Fibroblast of mammary gland (primary cell): ENCODE measurements at regions not wholly inside any gene's neighbourhood (a gene's known extent, or its start where the extent isn't known, plus 50 kb on each side); places are given as distances from the start of the nearest gene placed in this dataset.

Experiments used
- DNase-seq: peaks from one replicate; pipeline ENCODE4 v3.0.0-alpha.2; 2010; ENCODE audit warnings: low read depth
- H3K4me3 ChIP-seq: 2 replicates; pipeline ENCODE4 v1.5.1; 2011; ENCODE audit warnings: low read depth, mild to moderate bottlenecking, low read length, moderate library complexity; ENCODE audit not compliant: control insufficient read depth
- TF ChIP-seq, protein P1 (sequence below): conservative IDR thresholded peaks from 2 replicates; pipeline ENCODE4 v1.5.1; 2011; ENCODE audit warnings: low read depth, low read length, inconsistent platforms; ENCODE audit not compliant: control insufficient read depth, insufficient read depth

DNA sequence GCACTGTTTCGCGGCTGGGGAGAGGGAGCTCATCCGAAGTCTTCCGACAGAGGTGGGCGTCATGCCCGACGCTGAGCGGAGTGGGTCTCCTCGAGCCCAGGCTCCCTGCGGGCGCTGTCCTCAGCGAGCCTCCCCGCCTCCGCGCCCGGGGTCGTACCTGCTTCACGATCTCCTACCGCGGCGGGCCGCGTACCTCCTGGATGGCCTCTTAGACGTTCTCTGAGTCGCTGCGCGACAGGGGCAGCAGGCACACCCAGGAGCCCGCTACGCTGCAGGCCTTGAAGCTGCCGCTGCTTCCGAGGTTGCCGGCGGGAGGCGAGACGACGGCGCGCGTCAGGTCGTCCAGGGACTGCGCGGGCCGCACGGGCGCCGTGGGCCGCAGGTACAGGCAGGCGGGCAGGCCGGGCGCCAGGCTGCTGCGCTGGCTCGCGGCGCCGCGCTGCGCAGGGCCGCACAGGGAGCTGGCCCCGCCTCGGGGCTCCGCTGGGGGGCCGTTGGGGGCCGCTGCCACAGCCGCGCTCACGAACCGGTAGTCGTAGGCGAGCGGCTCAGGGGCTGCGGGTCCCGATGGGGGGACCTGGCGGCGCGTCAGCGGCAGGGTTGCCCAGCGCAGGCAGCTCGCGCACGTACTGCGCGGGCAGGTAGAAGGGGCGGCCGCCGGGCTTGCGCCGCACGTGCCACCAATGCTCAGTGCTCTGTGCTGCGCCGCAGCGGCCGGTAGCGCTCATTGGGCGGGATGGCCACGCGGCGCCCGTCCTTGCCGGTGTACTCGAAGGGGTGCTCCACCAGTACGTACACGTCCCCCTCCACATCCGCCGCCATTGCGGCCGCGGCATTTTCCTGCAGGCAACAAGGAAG lies 116.4 kb upstream of the SMURF2 start:
- DNase-seq: no peak
- TF ChIP-seq, protein P1, sequence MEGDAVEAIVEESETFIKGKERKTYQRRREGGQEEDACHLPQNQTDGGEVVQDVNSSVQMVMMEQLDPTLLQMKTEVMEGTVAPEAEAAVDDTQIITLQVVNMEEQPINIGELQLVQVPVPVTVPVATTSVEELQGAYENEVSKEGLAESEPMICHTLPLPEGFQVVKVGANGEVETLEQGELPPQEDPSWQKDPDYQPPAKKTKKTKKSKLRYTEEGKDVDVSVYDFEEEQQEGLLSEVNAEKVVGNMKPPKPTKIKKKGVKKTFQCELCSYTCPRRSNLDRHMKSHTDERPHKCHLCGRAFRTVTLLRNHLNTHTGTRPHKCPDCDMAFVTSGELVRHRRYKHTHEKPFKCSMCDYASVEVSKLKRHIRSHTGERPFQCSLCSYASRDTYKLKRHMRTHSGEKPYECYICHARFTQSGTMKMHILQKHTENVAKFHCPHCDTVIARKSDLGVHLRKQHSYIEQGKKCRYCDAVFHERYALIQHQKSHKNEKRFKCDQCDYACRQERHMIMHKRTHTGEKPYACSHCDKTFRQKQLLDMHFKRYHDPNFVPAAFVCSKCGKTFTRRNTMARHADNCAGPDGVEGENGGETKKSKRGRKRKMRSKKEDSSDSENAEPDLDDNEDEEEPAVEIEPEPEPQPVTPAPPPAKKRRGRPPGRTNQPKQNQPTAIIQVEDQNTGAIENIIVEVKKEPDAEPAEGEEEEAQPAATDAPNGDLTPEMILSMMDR: no peak
- H3K4me3 ChIP-seq: no peak overlapping the region

DNA sequence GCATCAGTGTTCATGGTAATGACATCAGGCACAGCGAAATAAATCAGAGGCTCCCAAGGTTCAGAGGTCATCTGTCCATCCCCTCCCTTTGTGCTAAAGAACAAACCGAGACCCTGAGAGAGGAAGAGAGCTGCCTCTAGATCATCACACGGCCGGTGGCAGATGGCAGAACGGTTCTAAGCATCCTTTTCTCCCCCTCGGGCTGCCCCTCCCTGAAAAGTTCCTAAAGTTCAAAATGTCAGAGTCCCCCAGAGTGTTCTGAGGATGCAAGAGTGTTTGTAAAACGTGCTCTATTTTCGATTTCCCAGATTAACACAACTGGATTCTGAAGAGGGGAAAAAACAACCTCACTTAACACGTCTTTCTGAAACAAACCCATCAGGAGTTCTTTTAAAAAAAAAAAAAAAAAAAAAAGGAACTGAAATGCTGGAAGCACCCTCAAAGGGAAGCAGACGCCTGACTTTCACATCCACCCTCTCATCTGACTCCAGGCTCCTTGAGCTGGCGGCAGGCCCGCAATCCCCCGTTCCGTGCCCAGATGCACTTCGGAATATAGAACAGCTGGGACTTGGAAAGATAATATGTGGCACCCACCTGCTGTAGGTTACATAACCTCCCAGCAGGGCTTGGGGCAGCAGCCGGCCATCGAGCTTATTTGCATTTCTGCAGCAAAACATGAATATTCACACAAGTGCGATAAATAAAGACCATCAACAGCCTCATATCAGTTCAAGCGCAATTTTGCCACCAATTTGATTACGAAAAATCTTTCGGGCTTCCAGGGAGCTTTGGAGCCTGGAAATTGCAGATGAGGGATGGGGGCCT lies 115.5 kb upstream of the SMURF2 start:
- no peak for DNase-seq
- H3K4me3 ChIP-seq: peak overlapping the region; percentile 22
- TF ChIP-seq, protein P1: no peak

DNA sequence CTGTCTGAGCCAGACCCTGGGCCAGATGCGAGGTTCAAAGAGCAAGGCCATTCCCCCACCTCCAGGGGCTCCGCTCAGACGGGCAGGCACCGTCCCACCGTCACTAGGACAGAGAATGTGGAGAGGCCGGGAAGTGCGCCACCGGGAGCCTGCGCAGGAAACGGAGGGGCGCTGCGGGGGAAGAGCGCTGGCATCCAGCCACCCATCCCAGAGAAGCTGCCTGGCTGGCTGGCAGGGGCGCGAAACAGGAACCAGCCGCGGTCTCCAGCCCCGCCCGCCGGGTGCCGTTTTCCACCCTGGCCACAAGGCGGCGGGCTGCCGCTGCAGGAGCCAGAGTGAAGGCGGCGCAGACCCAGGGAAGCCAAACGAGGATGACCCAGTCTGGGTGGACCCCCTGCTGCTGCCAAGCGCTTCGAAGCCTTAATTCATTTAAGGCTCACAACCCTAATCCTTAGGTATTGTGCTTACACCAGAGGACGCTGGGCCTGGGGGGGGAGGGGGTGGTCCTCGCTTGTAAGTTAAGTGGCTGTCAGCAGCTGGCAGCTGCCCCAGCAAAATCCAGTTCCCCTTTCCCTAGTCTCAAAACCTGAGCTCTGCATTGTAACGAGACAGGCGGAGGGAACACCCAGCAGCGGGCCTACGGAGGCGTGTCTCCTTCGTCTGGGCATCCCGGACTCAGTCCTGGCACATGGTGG lies 114.8 kb upstream of the SMURF2 start:
- H3K4me3 ChIP-seq: peak overlapping the region; percentile 22
- TF ChIP-seq, protein P1: peak; percentile 68
- peak; percentile 68 for DNase-seq

DNA sequence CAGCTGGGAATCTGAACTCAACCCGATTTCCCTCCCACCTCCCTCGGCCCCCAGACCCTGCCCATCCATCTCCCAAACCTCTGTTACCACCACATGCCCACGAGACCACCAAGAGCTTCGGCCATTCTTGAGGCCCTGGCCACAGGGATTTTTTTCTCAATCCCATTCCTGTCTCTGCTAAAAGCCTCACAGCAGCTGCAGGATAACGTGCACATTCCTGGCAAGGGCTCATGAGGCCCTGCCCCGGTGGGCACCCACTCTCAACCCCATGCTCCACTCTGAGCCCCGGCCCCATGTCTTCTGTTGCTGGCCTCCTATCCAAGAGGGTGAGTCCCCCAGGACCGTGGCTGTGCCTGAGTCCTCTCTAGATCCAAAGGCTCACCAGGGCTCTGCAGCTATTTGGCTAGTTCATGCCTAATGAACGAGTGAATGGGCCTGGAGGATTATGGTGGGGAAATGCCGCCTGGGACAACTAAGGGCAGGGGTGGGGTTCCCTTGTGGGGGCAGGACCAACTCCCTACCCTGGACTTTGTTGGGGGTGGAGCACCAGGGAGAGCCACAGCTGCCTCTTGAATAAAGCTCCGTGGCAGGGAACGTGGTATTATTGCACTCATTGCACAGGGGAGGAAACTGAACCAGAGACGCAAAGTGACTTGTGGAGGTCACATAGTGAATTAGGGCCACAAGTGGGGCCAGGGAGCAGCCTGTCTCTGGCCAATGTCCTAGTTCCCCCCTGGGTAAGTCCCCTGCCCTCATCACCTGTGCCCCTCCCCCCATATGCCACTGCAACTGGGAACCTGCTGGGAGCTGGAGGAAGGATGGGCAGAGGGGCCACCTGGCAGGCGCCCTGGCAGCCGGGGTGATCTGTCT lies 113.8 kb upstream of the SMURF2 start:
- TF ChIP-seq, protein P1: no peak
- no peak for DNase-seq
- H3K4me3 ChIP-seq: no peak overlapping the region

DNA sequence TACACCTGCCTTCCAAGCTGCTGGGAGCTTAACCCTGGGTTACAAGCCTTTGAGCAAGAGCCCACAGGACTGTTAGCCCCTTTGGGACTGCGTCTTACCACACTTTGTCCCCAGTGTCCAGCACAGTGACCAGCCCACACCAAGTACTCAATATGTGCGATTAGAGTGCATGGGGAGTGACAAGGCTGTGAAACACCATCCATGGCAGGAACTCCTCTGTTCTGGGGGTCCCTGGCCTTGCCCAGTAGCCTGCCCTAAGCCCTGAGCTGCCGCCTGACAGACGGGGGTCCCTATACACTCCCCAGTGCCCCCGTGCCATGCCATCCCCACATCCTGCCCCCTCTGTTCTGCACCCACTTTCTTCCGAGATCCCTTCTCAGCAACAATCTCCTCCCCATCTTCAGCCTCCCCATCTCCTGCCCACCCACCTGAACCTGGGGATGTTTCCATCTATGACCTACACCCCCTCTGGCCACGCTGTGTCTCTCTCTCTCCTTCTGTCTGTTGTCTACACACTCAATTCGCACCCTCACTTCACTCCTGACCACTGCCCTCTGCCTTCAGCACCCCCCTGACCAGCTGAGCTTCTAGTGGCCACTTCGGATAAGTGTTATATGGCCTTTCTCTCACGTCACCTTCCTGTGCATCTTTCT lies 112.9 kb upstream of the SMURF2 start:
- no peak overlapping the region for H3K4me3 ChIP-seq
- DNase-seq: no peak
- TF ChIP-seq, protein P1: no peak
